SK-N-SH (cell line): ENCODE measurements at regions not wholly inside any gene's neighbourhood (a gene's known extent, or its start where the extent isn't known, plus 50 kb on each side); places are given as distances from the start of the nearest gene placed in this dataset.

ENCODE experiments used
- CTCF ChIA-PET: fragments of 300-600, 350-600 bp; formaldehyde crosslinking; extraction: SDS; loops from one replicate; lab custom pipeline; 2021; lab: Yijun Ruan, JAX
- POLR2A ChIA-PET: fragments of 350-600 bp; sonication (Branson Sonifier 250); formaldehyde crosslinking; extraction: SDS; loops from one replicate; lab custom pipeline; 2020; ENCODE audit warnings: antibody characterized with exemption, inconsistent platforms; lab: Yijun Ruan, JAX
- DNase-seq: peaks from one replicate; pipeline ENCODE4 v3.0.0; 2012
- H2AFZ ChIP-seq: fragments of 200-600 bp; sonication (generic); 2 replicates; pipeline ENCODE4 v1.8.1; 2016; ENCODE audit warnings: antibody characterized with exemption, mild to moderate bottlenecking, low read depth
- H3F3A ChIP-seq: fragments of 200-600 bp; sonication (generic); replicated peaks from 2 replicates; pipeline ENCODE3; 2016; ENCODE audit warnings: antibody characterized with exemption, mild to moderate bottlenecking; ENCODE audit not compliant: insufficient read depth
- H3K27ac ChIP-seq, 2 experiments: fragments of 200-500 bp in 1 of 2; fragments of 200-600 bp in 1 of 2; sonication (Bioruptor generic) in 1 of 2; sonication (generic), shearing (Covaris generic) in 1 of 2; 2 replicates each; pipeline versions ENCODE4 v1.5.1 to v1.6.1; 2014 to 2016; ENCODE audit warnings: low read depth in 2 of 2, inconsistent platforms in 1 of 2, low read length in 1 of 2, mild to moderate bottlenecking in 1 of 2, mixed read lengths in 1 of 2
- H3K27me3 ChIP-seq: fragments of 200-600 bp; sonication (generic), shearing (Covaris generic); 2 replicates; pipeline ENCODE4 v1.6.1; 2016; ENCODE audit warnings: mixed run types; ENCODE audit not compliant: insufficient read depth
- H3K36me3 ChIP-seq, 2 experiments: fragments of 200-500 bp in 1 of 2; fragments of 200-600 bp in 1 of 2; sonication (Bioruptor generic) in 1 of 2; sonication (generic) in 1 of 2; replicated peaks in 1 of 2; 2 replicates each; pipeline versions ENCODE3 to v1.5.1; 2014 to 2016; ENCODE audit warnings: low read length in 1 of 2, mild to moderate bottlenecking in 1 of 2; ENCODE audit not compliant: insufficient read depth in 2 of 2, control insufficient read depth in 1 of 2
- H3K4me1 ChIP-seq, 2 experiments: fragments of 200-500 bp in 1 of 2; fragments of 200-600 bp in 1 of 2; sonication (Bioruptor generic) in 1 of 2; sonication (generic), shearing (Covaris generic) in 1 of 2; 2 replicates each; pipeline versions ENCODE4 v1.5.1 to v1.6.1; 2014 to 2016; ENCODE audit warnings: low read depth in 1 of 2, low read length in 1 of 2, mixed run types in 1 of 2; ENCODE audit not compliant: insufficient read depth in 2 of 2, control insufficient read depth in 1 of 2
- H3K4me2 ChIP-seq: fragments of 200-600 bp; sonication (generic), shearing (Covaris generic); 2 replicates; pipeline ENCODE4 v1.6.1; 2017; ENCODE audit warnings: mixed run types
- H3K4me3 ChIP-seq, 2 experiments: fragments of 200-500 bp in 1 of 2; fragments of 200-600 bp in 1 of 2; sonication (Bioruptor generic) in 1 of 2; sonication (generic), shearing (Covaris generic) in 1 of 2; 2 replicates each; pipeline versions ENCODE4 v1.5.1 to v1.8.1; 2014 to 2016; ENCODE audit warnings: low read depth in 2 of 2, inconsistent platforms in 1 of 2, low read length in 1 of 2, mild to moderate bottlenecking in 1 of 2, mixed read lengths in 1 of 2, moderate library complexity in 1 of 2
- H3K79me2 ChIP-seq: fragments of 200-600 bp; sonication (generic); 2 replicates; pipeline ENCODE4 v1.8.1; 2017; ENCODE audit warnings: mild to moderate bottlenecking; ENCODE audit not compliant: insufficient read depth
- H3K9ac ChIP-seq: fragments of 200-600 bp; sonication (generic); 2 replicates; pipeline ENCODE4 v1.6.1; 2017; ENCODE audit warnings: mixed run types
- H3K9me2 ChIP-seq: fragments of 200-600 bp; sonication (generic); 2 replicates; pipeline ENCODE4 v1.6.1; 2017; ENCODE audit warnings: mixed run types
- H3K9me3 ChIP-seq: fragments of 200-600 bp; sonication (generic); 2 replicates; pipeline ENCODE4 v1.6.1; 2017; ENCODE audit warnings: mixed run types, mild to moderate bottlenecking, moderate library complexity
- H4K20me1 ChIP-seq: fragments of 200-600 bp; sonication (generic); 2 replicates; pipeline ENCODE4 v1.6.1; 2017; ENCODE audit warnings: mild to moderate bottlenecking, mixed run types; ENCODE audit not compliant: insufficient read depth
- CHD2 ChIP-seq: fragments of 150-350 bp; IDR thresholded peaks from 2 replicates; pipeline ENCODE4 v1.6.1; 2018; ENCODE audit warnings: low read length; ENCODE audit not compliant: partially characterized antibody
- ELF1 ChIP-seq: IDR thresholded peaks from 2 replicates; pipeline ENCODE4 v1.4.0; 2012
- EZH2phosphoT487 ChIP-seq: fragments of 200-600 bp; sonication (generic); IDR thresholded peaks from 2 replicates; pipeline ENCODE4 v1.6.1; 2017; ENCODE audit warnings: low read depth, mixed run types, mild to moderate bottlenecking, antibody characterized with exemption, moderate library complexity, borderline replicate concordance
- FOSL2 ChIP-seq: IDR thresholded peaks from 2 replicates; pipeline ENCODE4 v1.4.0; 2012; ENCODE audit warnings: low read depth, mild to moderate bottlenecking, moderate library complexity, borderline replicate concordance
- FOXJ3 ChIP-seq: sonication (generic); formaldehyde crosslinking; IDR thresholded peaks from 2 replicates; pipeline ENCODE4 v1.5.1; 2020; ENCODE audit warnings: mild to moderate bottlenecking, missing genetic modification reagents
- GABPA ChIP-seq: IDR thresholded peaks from 2 replicates; pipeline ENCODE4 v1.4.0; 2012; ENCODE audit warnings: low read depth, mild to moderate bottlenecking
- GATA2 ChIP-seq: sonication (generic); formaldehyde crosslinking; IDR thresholded peaks from 2 replicates; pipeline ENCODE4 v1.5.0; 2020; ENCODE audit warnings: mild to moderate bottlenecking, missing genetic modification reagents
- MXI1 ChIP-seq: IDR thresholded peaks from 2 replicates; pipeline ENCODE4 v1.6.1; 2012; ENCODE audit warnings: mild to moderate bottlenecking, low read depth, low read length, improper control_type of control experiment
- NFIC ChIP-seq: IDR thresholded peaks from 2 replicates; pipeline ENCODE4 v1.4.0; 2012; ENCODE audit warnings: borderline replicate concordance
- NRF1 ChIP-seq: IDR thresholded peaks from 2 replicates; pipeline ENCODE4 v1.6.1; 2012; ENCODE audit warnings: low read depth, mild to moderate bottlenecking, low read length
- PBX3 ChIP-seq: IDR thresholded peaks from 2 replicates; pipeline ENCODE4; 2012
- RAD21 ChIP-seq: IDR thresholded peaks from 2 replicates; pipeline ENCODE4 v1.6.1; 2012; ENCODE audit warnings: mild to moderate bottlenecking, low read length
- RCOR1 ChIP-seq: fragments of 150-350 bp; IDR thresholded peaks from 2 replicates; pipeline ENCODE4 v1.6.1; 2017; ENCODE audit warnings: antibody characterized with exemption, low read length
- REST ChIP-seq: IDR thresholded peaks from 2 replicates; pipeline ENCODE4 v1.6.1; 2012; ENCODE audit warnings: mild to moderate bottlenecking, low read depth, low read length, moderate library complexity
- SIN3A ChIP-seq: IDR thresholded peaks from 2 replicates; pipeline ENCODE4 v1.6.1; 2012; ENCODE audit warnings: low read depth, mild to moderate bottlenecking, low read length, moderate library complexity, borderline replicate concordance
- SMC3 ChIP-seq: IDR thresholded peaks from 2 replicates; pipeline ENCODE4 v1.6.1; 2012; ENCODE audit warnings: low read depth, low read length, improper control_type of control experiment
- TAF1 ChIP-seq: IDR thresholded peaks from 2 replicates; pipeline ENCODE4 v1.6.1; 2012; ENCODE audit warnings: low read depth, mild to moderate bottlenecking, low read length, moderate library complexity, borderline replicate concordance
- TEAD4 ChIP-seq: IDR thresholded peaks from 2 replicates; pipeline ENCODE4 v1.4.0; 2012; ENCODE audit warnings: mild to moderate bottlenecking, borderline replicate concordance; ENCODE audit not compliant: insufficient read depth
- USF1 ChIP-seq: IDR thresholded peaks from 2 replicates; pipeline ENCODE4 v1.4.0; 2012; ENCODE audit warnings: low read depth, borderline replicate concordance
- ZBTB33 ChIP-seq: IDR thresholded peaks from 2 replicates; pipeline ENCODE4 v1.4.0; 2012; ENCODE audit warnings: low read depth, borderline replicate concordance
- WGBS: methylation state at CpG from one replicate; pipeline ENCODE4 v1.1.6; 2017; ENCODE audit warnings: low lambda C conversion rate; 5-methylcytosine and 5-hydroxymethylcytosine counted together

- TF ChIP-seq ZBTB33 (no peak), MXI1 (no peak)
- TF ChIP-seq, all 33 proteins: peak for 0
Observed at GRCh38 chr14:71464840-71465239, 467.4 kb upstream of the RGS6 start (continued).

GRCh38 chr14:71465316-71465715 is 466.9 kb upstream of the RGS6 start:
- Histone ChIP-seq H3K79me2 (peaks cover 27% of the 10 kb centered on the region; the same call in 1 of the 2 replicates), H3K27ac (no peak overlapping the region), H3F3A (peaks cover 32% of the 10 kb centered on the region), H3K4me1 (peaks cover 10 to 13% of the 10 kb centered on the region in 2 experiments; a peak in 3 of 4 replicates), H3K9ac (no peak overlapping the region), H3K4me3 (no peak overlapping the region), H3K9me3 (no peaks in the 10 kb centered on the region; the same call in 1 of the 2 replicates), H3K36me3 (no peaks in the 10 kb centered on the region), H3K9me2 (no peaks in the 10 kb centered on the region), H3K27me3 (no peaks in the 10 kb centered on the region), H2AFZ (no peak overlapping the region), H3K4me2 (no peak overlapping the region), H4K20me1 (no peaks in the 10 kb centered on the region)
- DNase-seq, result no peak
- ChIA-PET POLR2A (no interaction called here), CTCF (no interaction called here)
- TF ChIP-seq TAF1 (no peak), SMC3 (no peak), FOSL2 (no peak), REST (no peak), NFIC (no peak), PBX3 (no peak), USF1 (no peak), SIN3A (no peak), NRF1 (no peak), TEAD4 (no peak), RAD21 (no peak), ELF1 (no peak), EZH2phosphoT487 (no peak), MXI1 (no peak), FOXJ3 (no peak), GATA2 (no peak), GABPA (no peak), CHD2 (no peak), RCOR1 (no peak)
- WGBS, result 90% methylated on average over 2 of the region's 2 CpGs
